SK-MEL-5 (cell line): ENCODE measurements at regions not wholly inside any gene's neighbourhood (a gene's known extent, or its start where the extent isn't known, plus 50 kb on each side); places are given as distances from the start of the nearest gene placed in this dataset.
A peak's percentile ranks its signal among the peaks of the same experiment; 100 is the strongest.

ENCODE experiments used
- DNase-seq: peaks from one replicate; pipeline ENCODE4 v3.0.0-alpha.2; 2016; ENCODE audit warnings: low read depth, low spot score
- in situ Hi-C: cut with HindIII; loops from 2 replicates; pipeline ENCODE4 v1.10.0; 2016; ENCODE audit warnings: low sequenced_read_pairs, high pct_unique_total_duplicates, low pct_unique_long_range_greater_than_20kb

GRCh38 chr11:15501566-15501965, 386.8 kb downstream of the INSC start:
- DNase-seq: no peak
- in situ Hi-C loops: no loop called here

- in situ Hi-C loops: no loop called here
- DNase-seq: no peak
Observed at GRCh38 chr11:15505155-15505554, 390.4 kb downstream of the INSC start.

DNA sequence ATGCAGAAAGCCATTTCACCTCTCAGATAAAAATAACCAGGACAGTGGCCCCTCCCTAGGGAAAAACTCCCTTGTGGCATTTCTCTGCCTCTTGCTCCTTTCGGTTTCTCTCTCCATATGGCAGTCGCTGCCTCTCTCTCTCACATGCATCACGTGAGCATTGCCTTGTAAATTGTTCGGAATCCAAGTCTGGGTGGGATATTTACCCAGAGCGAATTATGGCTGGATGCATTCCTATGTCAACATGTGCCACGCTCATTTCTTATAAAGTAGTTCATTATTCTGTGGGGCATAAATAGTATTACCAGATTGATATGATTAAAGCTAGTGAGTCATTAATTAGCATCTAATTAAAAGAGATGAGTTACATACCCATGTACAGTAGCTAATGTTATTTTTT, 392.9 kb downstream of the INSC start:
- in situ Hi-C loops: no loop called here
- peak; percentile 11 for DNase-seq

DNA sequence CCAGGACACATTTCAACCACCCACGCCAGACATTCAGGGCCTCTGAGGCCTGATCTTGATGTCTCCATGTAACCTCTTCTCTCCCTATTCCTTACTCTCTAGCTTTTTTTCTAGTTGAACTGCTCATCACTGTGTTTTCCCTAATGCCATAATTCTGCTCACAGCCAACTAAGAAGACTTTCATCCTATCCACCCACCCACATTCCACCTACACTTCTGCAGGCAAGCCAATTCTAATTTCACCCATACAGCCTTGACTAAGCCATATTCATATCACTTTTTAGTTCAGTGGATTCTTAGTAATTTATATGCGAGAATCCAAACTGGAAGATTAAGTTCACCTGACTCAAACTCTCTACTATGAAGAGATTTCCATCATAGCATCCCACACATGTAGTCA, 394.4 kb downstream of the INSC start:
- in situ Hi-C loops: no loop called here
- no peak for DNase-seq

GRCh38 chr11:15519124-15519791, 404.5 kb downstream of the INSC start:
- in situ Hi-C loops: no loop called here

GRCh38 chr11:15519911-15520310, 405.2 kb downstream of the INSC start:
- in situ Hi-C loops: no loop called here
- no peak for DNase-seq

More at GRCh38 chr11:15519124-15519791, 404.5 kb downstream of the INSC start:
- DNase-seq: no peak

GRCh38 chr11:15523543-15523942, 408.8 kb downstream of the INSC start:
- in situ Hi-C loops: no loop called here
- no peak for DNase-seq

- no peak for DNase-seq
- in situ Hi-C loops: no loop called here
Observed at GRCh38 chr11:15525582-15525981, 410.9 kb downstream of the INSC start.

DNA sequence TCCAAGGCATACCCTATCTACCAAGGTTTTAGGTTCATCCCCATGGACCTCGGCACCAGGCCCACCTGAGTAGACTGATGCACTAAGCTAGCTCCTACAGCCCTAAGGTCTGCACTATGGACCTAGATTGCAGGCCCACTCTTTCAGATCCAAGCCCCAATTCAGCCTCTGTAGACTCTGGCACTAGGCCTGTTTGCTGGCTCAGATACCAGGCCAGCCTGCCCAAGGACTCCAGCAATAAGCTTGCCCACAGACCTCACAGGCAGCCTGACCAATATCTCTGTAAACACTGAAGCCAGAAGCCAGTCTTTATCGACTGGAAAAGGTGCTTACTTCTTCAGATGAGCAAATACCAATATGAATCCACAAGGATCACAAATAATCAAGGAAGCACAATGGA, 411.3 kb downstream of the INSC start:
- in situ Hi-C loops: no loop called here

GRCh38 chr11:15526859-15527450, 412.2 kb downstream of the INSC start:
- in situ Hi-C loops: no loop called here
- DNase-seq: no peak

More for the DNA sequence above, 411.3 kb downstream of the INSC start:
- DNase-seq: no peak

DNA sequence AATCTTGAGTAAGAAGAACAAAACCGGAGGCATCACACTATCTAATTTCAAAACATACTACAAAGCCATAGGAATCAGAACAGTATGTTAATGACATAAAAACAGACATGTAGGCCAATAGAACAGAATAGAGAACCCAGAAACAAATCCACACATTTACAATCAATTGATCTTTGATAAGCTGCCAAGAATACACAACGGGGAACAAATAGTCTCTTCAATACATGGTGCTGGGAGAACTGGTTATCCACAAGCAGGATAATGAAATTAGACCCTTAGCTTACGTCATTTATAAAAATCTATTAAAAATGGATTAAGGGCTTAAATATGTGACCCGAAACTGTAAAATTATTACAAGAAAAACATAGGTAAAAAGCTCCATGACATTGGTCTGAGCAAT, 417.7 kb downstream of the INSC start:
- no peak for DNase-seq
- in situ Hi-C loops: no loop called here

GRCh38 chr11:15534266-15534665, 419.5 kb downstream of the INSC start:
- in situ Hi-C loops: no loop called here
- DNase-seq: no peak

DNA sequence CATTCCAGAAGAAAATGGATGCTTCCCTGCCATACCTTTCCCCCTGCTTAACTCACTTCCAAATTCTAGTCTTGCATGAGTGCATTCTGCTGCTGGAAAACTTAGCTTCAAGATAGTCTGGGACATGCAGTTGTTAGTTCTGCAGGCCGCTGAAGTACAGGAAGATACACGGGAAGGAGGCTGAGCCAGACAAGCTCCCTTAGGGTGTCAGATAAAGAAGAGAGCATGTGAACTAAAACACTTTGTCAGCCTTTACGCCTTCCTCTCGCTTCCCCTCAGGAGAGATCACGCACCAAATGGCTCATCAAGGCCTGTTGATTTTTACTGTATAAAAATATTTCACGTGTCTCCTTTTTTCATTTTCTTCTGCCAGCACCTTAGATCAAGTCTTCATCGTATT, 420.7 kb downstream of the INSC start:
- in situ Hi-C loops: no loop called here
- no peak for DNase-seq

DNA sequence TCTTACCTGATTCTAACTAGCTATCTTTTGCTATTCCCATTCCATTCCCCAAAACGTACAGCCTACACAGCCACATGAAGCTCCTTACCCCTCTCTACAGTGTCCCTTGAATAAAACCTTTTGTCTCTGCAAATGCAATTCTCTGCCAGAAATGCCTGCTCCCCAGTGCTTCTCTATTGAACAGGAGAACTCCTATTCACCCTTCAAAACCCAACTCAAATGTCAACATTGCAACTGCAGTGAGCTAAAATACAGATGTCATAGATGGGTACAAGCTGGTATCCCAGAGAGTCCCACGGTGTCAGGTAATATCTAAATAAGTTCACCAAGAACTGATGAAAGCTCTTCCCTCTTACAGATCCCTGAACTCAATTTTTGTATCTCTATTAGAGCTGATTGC, 421.7 kb downstream of the INSC start:
- in situ Hi-C loops: no loop called here
- DNase-seq: no peak

DNA sequence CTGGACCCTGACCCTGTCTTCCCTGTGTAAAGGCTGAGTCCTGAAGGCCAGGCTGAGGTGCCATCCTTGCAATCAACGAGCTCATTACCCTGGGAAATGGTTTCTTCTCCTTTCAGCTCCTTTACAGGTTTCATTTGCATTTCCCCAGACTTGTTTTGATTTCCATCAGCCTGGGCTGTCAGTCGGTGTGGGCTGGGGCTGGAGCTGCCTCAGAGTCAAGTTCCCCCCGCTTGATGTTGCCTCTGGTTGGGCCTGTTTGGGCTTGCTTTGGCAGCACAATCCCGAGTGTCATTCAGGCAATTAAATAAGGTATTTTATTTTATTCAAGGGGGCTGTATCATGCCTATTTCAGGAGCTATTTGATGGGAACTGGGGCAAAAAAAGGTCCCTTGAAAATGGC, 424.9 kb downstream of the INSC start:
- no peak for DNase-seq
- in situ Hi-C loops: no loop called here

- in situ Hi-C loops: no loop called here
- DNase-seq: no peak
Observed at GRCh38 chr11:15541079-15541478, 426.4 kb downstream of the INSC start.

- in situ Hi-C loops: no loop called here
- no peak for DNase-seq
Observed at GRCh38 chr11:15544353-15544752, 429.6 kb downstream of the INSC start.

DNA sequence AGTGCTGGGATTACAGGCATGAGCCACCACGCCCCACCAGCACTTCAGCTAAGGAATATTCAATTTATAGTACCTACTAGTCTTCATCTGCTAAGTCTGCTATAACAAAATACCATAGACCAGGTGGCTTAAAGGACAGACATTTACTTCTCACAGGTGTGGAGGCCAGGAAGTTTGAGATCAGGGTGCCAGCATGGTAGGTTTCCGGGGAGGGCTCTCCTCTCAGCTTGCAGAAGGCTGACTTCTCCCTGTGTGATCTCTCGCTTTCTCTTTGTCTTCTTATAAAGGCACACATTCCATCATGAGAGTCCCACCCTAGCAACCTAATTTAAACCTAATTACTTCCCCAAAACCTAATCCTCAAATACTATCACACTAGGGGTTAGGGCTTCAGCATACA, 433.0 kb downstream of the INSC start:
- in situ Hi-C loops: no loop called here
- DNase-seq: no peak
